Testis (tissue), 2 donors: ENCODE measurements at regions not wholly inside any gene's neighbourhood (a gene's known extent, or its start where the extent isn't known, plus 50 kb on each side); places are given as distances from the start of the nearest gene placed in this dataset.

Source experiments
- POLR2A ChIP-seq: fragments of 450-650 bp; IDR thresholded peaks from one replicate; pipeline ENCODE4 v1.6.1; 2017; ENCODE audit warnings: antibody characterized with exemption, mild to moderate bottlenecking, moderate library complexity
- TF ChIP-seq, protein P1 (sequence below), 3 experiments: fragments of 450-650 bp in 2 of 3; fragments of 200-600 bp in 1 of 3; sonication (generic) in 1 of 3; IDR thresholded peaks; one replicate each; pipeline ENCODE4 v1.5.1; 2016 to 2019; ENCODE audit warnings: antibody characterized with exemption in 3 of 3, mild to moderate bottlenecking in 2 of 3, moderate library complexity in 1 of 3

DNA sequence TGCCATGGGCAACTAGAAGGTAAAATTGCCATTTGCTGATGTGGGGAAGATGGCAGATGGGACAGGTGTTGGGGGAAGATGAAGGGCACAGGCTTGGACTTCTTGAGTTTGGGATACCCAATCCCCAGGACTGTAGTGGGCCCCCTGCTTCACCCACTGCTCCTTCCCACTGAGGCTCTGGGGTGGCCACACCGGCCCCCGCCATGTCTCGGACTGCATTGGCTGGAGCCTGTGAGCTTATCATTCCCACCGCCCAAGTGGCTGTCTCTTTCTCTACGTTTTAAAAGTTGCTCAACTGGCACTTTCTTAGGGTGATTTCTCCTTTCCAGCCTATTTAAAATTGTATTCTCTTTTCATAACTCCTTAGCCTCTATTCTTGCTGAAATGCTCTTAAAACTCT is 730.0 kb upstream of the ADAMTS16 start:
- TF ChIP-seq, protein P1, sequence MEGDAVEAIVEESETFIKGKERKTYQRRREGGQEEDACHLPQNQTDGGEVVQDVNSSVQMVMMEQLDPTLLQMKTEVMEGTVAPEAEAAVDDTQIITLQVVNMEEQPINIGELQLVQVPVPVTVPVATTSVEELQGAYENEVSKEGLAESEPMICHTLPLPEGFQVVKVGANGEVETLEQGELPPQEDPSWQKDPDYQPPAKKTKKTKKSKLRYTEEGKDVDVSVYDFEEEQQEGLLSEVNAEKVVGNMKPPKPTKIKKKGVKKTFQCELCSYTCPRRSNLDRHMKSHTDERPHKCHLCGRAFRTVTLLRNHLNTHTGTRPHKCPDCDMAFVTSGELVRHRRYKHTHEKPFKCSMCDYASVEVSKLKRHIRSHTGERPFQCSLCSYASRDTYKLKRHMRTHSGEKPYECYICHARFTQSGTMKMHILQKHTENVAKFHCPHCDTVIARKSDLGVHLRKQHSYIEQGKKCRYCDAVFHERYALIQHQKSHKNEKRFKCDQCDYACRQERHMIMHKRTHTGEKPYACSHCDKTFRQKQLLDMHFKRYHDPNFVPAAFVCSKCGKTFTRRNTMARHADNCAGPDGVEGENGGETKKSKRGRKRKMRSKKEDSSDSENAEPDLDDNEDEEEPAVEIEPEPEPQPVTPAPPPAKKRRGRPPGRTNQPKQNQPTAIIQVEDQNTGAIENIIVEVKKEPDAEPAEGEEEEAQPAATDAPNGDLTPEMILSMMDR (IDR thresholded peaks at IDR 0.05): no peak
- no peak for TF ChIP-seq POLR2A
